TTC549 (cell line): ENCODE measurements at regions not wholly inside any gene's neighbourhood (a gene's known extent, or its start where the extent isn't known, plus 50 kb on each side); places are given as distances from the start of the nearest gene placed in this dataset.
"Not testable (repeated sequence)": the region's sequence is repeated elsewhere in the genome, so short reads cannot be mapped to it uniquely, and the experiment has no call there.

Source experiments
- FAIRE-seq: peaks from 2 replicates; lab custom pipeline; 2012; peaks lifted over from hg19 to GRCh38; lab: Jason Lieb, UNC

DNA sequence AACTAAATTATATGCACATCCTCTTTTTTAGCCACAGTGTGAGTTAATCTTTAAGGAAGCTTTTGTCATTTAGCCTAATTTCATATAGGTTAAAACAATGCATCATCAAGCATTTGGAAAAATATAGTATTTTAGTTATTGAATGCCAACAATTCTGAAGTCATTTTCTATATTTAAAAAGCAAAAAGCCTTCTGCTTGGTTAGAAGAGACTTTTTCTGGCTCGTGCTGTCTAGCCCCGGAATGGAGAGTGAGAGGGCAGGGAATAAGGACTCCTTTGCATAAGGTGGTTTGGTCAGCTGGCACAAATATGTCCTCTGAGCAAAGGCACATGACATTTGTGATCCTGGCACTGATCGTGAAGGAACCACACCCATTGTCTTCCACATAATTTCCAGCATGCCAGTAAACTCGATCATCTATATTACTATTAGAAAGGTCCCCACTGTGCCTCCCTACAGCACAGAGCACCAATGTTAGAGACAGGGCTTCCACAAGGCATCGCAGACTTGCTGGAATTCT lies 393.7 kb upstream of the INTU start:
- FAIRE-seq = no peak

GRCh38 chr4:127239902-127240763 lies 392.6 kb upstream of the INTU start:
- no peak for FAIRE-seq

DNA sequence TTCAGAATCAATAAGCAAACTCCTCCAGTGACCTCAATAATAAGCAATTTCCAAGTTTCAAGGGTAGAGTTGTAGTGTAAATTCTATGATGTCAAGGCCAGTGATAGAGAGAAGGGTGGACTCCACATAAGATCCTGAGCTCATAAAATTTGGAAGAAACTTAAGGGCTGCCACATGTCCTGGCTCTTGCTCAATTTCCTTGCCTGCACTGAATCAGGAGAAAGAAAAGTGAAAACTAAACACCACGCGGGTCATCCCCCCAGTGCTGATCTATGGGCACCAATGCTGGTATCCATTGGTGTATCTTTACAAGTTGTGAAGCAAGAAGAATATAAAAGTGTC lies 392.0 kb upstream of the INTU start:
- no peak for FAIRE-seq

GRCh38 chr4:127244515-127244914 lies 388.2 kb upstream of the INTU start:
- FAIRE-seq = no peak

DNA sequence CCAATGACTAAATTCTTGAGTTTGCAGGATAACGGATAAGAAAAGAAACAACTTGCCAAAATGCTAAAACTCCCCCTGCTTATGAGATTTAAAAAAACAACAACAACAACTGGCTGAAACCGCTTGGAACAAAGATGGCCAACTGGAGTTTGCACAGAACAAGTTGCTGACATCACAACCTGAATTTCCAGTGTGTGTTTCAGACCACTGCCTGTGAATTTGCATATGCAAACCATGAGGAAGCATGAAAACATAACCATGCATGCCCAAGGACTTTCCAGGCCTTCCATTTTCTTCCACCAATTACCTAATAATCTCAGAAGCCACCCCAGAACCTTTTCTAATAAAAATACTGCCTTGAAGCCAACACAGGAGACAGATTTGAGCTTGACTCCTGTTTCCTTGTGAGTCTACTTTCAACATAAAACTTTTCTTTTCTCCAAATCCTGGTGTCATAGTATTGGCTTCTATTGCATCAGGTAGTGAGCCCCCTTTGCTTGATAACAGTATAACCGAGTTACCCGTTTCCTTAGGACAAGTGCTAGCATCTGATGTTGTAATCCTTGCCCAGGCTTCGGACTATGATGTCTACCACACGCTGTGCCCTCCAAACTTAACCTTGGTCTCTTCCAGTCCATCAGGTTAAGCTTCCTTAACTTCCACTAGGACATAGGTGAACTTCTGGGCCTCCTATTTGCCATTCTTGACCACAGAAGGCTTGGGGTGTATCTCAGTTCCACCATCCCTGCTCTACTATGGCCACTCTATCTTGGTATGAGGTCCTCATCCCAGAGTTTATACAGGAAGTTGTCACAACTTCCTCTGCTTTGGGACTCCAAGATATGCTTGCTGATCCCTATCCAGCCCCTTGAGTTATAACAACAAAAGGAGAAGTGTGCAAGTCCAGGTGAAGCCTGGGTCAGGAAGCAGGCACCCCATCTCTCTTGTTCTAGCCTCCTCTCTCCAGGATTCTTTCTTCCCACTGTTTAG lies 385.5 kb upstream of the INTU start:
- no peak for FAIRE-seq

- no peak for FAIRE-seq
Measured at GRCh38 chr4:127249066-127249766, 383.5 kb upstream of the INTU start.

GRCh38 chr4:127249767-127250108 lies 383.0 kb upstream of the INTU start:
- FAIRE-seq = no peak

- no peak for FAIRE-seq
Measured at GRCh38 chr4:127250577-127250976, 382.2 kb upstream of the INTU start.

DNA sequence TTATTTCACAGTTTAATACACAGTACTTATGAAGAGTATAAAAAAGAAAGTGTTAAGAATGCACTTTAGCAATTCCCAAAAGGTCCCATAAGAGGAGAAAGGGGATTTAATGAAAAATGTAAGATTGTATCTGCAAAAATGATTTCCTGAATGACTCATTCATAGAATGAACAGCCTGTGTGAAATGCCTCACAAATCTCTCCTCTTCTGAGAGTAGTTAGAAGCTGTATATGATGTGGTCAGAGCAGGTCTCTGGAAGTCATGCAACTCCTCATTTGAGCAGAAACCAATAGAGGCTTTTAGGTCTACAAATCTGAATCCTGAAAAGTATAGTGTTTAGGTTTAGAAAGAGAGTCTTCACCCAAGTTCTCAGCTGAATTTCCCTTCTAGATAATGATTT lies 381.3 kb upstream of the INTU start:
- no peak for FAIRE-seq

- no peak for FAIRE-seq
Measured at GRCh38 chr4:127256500-127256899, 376.3 kb upstream of the INTU start.

- no peak for FAIRE-seq
Measured at GRCh38 chr4:127261476-127261875, 371.3 kb upstream of the INTU start.

- FAIRE-seq = no peak
Measured at GRCh38 chr4:127268367-127268766, 364.4 kb upstream of the INTU start.

GRCh38 chr4:127277023-127277422 lies 355.7 kb upstream of the INTU start:
- FAIRE-seq = not testable (repeated sequence)

- FAIRE-seq = no peak
Measured at GRCh38 chr4:127284236-127284635, 348.5 kb upstream of the INTU start.

GRCh38 chr4:127291316-127291715 lies 341.4 kb upstream of the INTU start:
- FAIRE-seq = no peak

- no peak for FAIRE-seq
Measured at GRCh38 chr4:127293496-127293895, 339.3 kb upstream of the INTU start.

DNA sequence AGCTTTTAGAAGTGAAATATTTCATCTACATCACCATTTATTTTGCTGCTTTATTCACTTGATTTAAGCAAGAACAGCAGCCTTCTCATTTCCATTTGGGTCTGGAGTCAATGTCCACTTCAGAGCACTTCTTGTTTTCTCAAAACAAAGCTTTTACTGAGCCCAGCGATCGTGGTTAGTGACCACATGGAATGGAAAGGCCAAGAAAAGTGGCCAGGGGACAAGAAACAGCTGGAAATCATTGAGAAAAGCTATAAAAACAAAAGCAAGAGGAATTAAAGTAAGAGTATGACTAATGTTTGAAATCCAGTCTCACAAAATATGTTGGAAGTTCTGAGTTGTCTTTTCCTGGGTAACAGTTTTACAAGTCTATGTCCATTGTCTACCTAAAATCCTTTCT lies 328.4 kb upstream of the INTU start:
- FAIRE-seq = no peak

DNA sequence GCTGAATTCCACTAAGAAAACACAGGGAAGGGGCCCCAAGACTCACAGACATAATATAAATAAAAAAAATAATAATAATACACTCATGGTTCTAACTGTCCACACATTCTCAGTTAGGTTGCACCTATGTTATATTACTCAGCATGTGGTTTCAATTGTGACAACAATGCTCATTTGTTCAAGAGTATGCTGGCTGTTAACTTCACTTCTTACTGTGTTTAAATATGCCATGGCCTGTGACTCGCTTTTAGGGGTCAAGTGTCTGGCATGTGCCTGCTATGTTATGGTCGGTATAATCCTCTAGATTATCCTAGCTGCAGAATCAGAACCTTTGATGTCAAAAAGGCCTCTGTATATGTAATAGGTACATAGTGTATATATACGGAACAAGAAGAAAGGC lies 324.8 kb upstream of the INTU start:
- no peak for FAIRE-seq

- no peak for FAIRE-seq
Measured at GRCh38 chr4:127309369-127310102, 323.2 kb upstream of the INTU start.

DNA sequence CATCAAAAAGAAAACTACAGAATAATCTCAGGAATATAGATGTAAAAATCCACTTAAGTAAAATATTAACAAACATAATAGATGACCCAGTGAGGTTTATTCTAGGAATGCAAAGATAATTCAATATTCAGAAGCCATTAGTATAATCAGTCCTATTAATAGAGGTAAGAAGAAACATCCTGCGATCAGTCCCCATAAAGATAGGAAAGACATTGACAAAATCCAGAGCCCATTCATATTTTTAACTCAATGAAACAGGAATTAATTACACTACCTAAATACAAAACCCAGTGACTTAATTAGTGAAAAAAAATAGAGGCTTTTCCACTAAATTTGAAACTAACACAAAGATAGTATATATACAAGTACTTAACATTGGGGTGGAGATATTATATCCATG lies 321.4 kb upstream of the INTU start:
- no peak for FAIRE-seq

- no peak for FAIRE-seq
Measured at GRCh38 chr4:127311924-127312323, 320.8 kb upstream of the INTU start.

DNA sequence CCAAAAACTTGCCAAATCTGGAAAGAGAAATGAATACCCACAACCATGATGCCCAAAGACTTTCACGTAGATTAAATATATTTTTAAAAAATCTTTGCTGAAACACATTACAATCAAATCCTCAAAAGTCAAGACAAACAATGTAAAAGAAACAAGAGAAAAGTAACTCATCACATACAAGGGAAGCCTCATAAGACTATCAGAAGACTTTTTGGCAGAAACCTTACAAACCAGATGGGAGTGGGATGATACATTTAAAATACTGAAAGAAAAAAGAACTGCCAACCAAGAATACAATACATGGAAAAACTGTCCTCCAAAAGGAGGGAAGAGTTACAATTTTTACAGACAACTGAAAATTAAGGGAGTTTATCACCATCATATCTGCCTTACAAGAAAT lies 319.0 kb upstream of the INTU start:
- FAIRE-seq = no peak
